Thoracic aorta (tissue), 2 donors: ENCODE measurements at regions not wholly inside any gene's neighbourhood (a gene's known extent, or its start where the extent isn't known, plus 50 kb on each side); places are given as distances from the start of the nearest gene placed in this dataset.

Experiments
- ATAC-seq: fragments of 150-250 bp; one replicate; pipeline ENCODE4 v1.8.0; 2017; ENCODE audit warnings: low read depth; ENCODE audit not compliant: insufficient number of reproducible peaks, low FRiP score
- DNase-seq: peaks from one replicate; pipeline ENCODE4 v3.0.0-alpha.2; 2020; ENCODE audit warnings: low spot score
- H3K27ac ChIP-seq, 2 donors: fragments of 200-600 bp; sonication (generic); 1 replicate in 1 of 2; 2 replicates in 1 of 2; pipeline ENCODE4 v1.5.1; 2016; ENCODE audit warnings: mild to moderate bottlenecking in 2 of 2, moderate library complexity in 2 of 2
- H3K27me3 ChIP-seq: fragments of 200-600 bp; sonication (generic); replicated peaks from 2 replicates; pipeline ENCODE4 v1.6.0; 2016; ENCODE audit warnings: mild to moderate bottlenecking; ENCODE audit not compliant: insufficient read depth
- H3K36me3 ChIP-seq: fragments of 200-600 bp; sonication (generic); one replicate; pipeline ENCODE4 v1.5.1; 2016
- H3K4me1 ChIP-seq, 2 donors: fragments of 200-600 bp; sonication (generic); 1 replicate in 1 of 2; 2 replicates in 1 of 2; pipeline versions ENCODE4 v1.5.1 to v1.6.0; 2016; ENCODE audit warnings: low read depth in 2 of 2, mild to moderate bottlenecking in 1 of 2; ENCODE audit not compliant: control insufficient read depth in 1 of 2
- H3K4me3 ChIP-seq: fragments of 200-600 bp; sonication (generic); 2 replicates; pipeline ENCODE4 v1.5.1; 2016; ENCODE audit warnings: mild to moderate bottlenecking
- H3K9me3 ChIP-seq: fragments of 200-600 bp; sonication (generic); 2 replicates; pipeline ENCODE4 v1.5.1; 2016
- CTCF ChIP-seq: fragments of 200-600 bp; sonication (generic); IDR thresholded peaks from one replicate; pipeline ENCODE4 v1.5.1; 2019; ENCODE audit warnings: antibody characterized with exemption

GRCh38 chr2:129469871-129470270 is 509.6 kb upstream of the RAB6C start:
- no peak overlapping the region for H3K27ac ChIP-seq
- H3K36me3 ChIP-seq: no peaks in the 10 kb centered on the region
- no peak for DNase-seq
- no peaks in the 10 kb centered on the region for H3K27me3 ChIP-seq
- H3K4me3 ChIP-seq: no peak overlapping the region
- ATAC-seq: no peak
- TF ChIP-seq CTCF: no peak
- no peaks in the 10 kb centered on the region for H3K9me3 ChIP-seq
- no peaks in the 10 kb centered on the region for H3K4me1 ChIP-seq

GRCh38 chr2:129478902-129479517 is 500.5 kb upstream of the RAB6C start:
- no peak for DNase-seq
- Histone ChIP-seq H3K4me1 (no peaks in the 10 kb centered on the region), H3K27me3 (no peaks in the 10 kb centered on the region), H3K27ac (no peak overlapping the region), H3K9me3 (no peaks in the 10 kb centered on the region), H3K4me3 (no peak overlapping the region), H3K36me3 (no peaks in the 10 kb centered on the region)
- TF ChIP-seq CTCF: no peak
- ATAC-seq: no peak

- no peak for DNase-seq
- Histone ChIP-seq H3K27me3 (no peaks in the 10 kb centered on the region), H3K36me3 (no peaks in the 10 kb centered on the region), H3K4me3 (no peak overlapping the region), H3K9me3 (no peaks in the 10 kb centered on the region), H3K27ac (no peak overlapping the region), H3K4me1 (no peaks in the 10 kb centered on the region)
- TF ChIP-seq CTCF: no peak
- no peak for ATAC-seq
These were observed 499.6 kb upstream of the RAB6C start for GRCh38 chr2:129479892-129480291.

- H3K9me3 ChIP-seq: no peaks in the 10 kb centered on the region
- no peak overlapping the region for H3K4me3 ChIP-seq
- DNase-seq (no peak), ATAC-seq (no peak)
- no peaks in the 10 kb centered on the region for H3K4me1 ChIP-seq
- H3K36me3 ChIP-seq: no peaks in the 10 kb centered on the region
- no peak for TF ChIP-seq CTCF
- no peak overlapping the region for H3K27ac ChIP-seq
- H3K27me3 ChIP-seq: no peaks in the 10 kb centered on the region
These were observed 498.7 kb upstream of the RAB6C start for GRCh38 chr2:129480790-129481189.

GRCh38 chr2:129481306-129482219 is 497.9 kb upstream of the RAB6C start:
- no peaks in the 10 kb centered on the region for H3K27me3 ChIP-seq
- H3K36me3 ChIP-seq: no peaks in the 10 kb centered on the region
- no peak overlapping the region for H3K27ac ChIP-seq
- no peak overlapping the region for H3K4me3 ChIP-seq
- H3K9me3 ChIP-seq: no peaks in the 10 kb centered on the region
- ATAC-seq (no peak), DNase-seq (no peak)
- H3K4me1 ChIP-seq: no peaks in the 10 kb centered on the region
- TF ChIP-seq CTCF: no peak
